Esophagus squamous epithelium (tissue), 4 donors: ENCODE measurements at regions not wholly inside any gene's neighbourhood (a gene's known extent, or its start where the extent isn't known, plus 50 kb on each side); places are given as distances from the start of the nearest gene placed in this dataset.

Source experiments
- CTCF ChIP-seq, 6 experiments: fragments of 450-650 bp in 4 of 6; fragments of 200-600 bp in 2 of 6; sonication (generic) in 2 of 6; IDR thresholded peaks; one replicate each; pipeline ENCODE4 v1.5.1; 2016 to 2019; ENCODE audit warnings: antibody characterized with exemption in 6 of 6, mild to moderate bottlenecking in 4 of 6, moderate library complexity in 4 of 6
- POLR2A ChIP-seq, 4 donors: fragments of 450-650 bp; IDR thresholded peaks; one replicate each; pipeline ENCODE4 v1.6.1; 2017; ENCODE audit warnings: antibody characterized with exemption in 4 of 4, mild to moderate bottlenecking in 4 of 4, moderate library complexity in 3 of 4

GRCh38 chr6:87884203-87884602 is 163.4 kb upstream of the SPACA1 start:
- no peak for TF ChIP-seq CTCF (IDR thresholded peaks at IDR 0.05)
- TF ChIP-seq POLR2A (IDR thresholded peaks at IDR 0.05): no peak
